HG03196 (cell line): ENCODE measurements at regions not wholly inside any gene's neighbourhood (a gene's known extent, or its start where the extent isn't known, plus 50 kb on each side); places are given as distances from the start of the nearest gene placed in this dataset.

Experiments used
- ATAC-seq: cut with Tn5 transposase; IDR thresholded peaks from one replicate; pipeline ENCODE4 v1.9.1; 2021; ENCODE audit not compliant: unreplicated experiment

DNA sequence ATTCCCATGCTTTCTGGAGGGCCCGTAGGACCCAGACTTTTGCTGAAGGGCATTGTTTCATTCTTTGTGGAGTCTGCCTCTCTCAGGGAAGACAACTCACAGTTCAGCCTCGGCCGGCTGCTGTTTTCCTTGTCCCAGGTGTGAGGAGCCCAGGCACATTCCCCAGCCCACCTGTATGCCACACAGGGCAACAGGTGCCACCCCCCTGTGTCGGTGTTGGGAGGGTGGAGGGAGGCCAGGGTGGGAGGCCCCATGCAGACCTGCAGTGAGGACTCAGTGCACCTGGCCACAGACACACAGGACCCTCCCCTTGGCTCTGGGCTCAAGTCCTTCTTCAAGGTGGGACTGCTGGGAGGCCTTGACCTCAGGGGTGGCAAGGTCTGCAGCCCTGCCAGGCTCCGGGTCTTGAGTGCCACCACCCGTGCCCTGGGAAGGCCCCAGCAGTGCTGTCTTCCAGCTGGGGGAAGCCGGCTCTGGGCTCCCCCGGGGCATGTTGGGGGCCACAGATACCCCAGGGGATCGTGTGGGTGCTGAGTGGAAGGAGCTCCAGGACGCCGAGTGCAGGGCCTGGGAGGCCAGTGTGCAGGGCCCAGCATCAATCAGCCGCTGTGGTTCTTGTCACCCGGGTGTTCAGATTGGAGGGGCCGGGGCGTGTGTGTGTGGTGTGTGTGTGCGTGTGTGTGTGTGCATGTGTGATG is 1286.1 kb downstream of the BRD1 start:
- ATAC-seq, result no peak

DNA sequence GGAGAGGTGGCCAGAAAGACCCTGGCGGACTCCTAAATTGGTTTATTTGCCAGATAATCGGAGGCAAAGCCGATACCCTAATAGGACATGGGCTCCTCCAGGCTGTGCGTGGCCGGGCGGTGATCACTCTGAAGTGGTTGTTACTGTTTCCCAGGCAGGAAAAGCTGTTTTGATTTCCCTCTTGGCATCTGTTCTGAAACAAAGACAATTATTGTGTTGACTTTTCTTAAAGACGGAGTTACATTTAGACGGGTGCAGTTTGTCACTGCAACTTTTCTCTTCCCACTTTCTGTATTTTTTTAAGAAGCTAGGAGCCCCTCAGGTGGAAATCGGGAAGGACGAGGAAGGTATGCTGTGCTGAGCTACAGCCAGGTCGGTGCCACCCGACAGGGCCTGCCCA is 1288.4 kb downstream of the BRD1 start:
- ATAC-seq, result no peak

DNA sequence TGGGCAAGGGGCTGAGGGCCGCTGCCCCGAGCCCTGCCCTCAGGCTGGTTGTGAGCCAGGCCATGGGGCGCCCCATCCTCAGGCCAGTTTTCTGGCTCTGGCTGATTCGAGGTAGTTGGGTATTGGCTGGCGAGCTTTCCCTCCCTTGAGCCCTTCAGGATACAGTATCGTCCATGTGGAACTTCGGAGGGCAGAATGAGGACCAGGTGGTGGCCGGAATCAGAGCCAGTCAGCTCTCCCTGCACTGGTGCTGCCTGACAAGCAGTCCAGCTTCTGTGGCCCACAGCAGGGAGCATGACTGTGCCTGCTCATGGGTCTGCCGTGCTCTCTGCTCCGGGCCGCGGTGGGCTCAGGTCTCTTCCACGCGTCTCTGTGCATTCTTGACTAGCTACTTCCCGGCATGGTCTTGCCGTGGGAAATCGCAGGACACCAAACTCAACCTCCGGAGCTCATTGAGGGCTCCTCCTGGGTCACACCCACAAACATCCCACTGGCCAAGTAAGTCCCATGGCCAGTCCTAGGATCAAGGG is 1289.3 kb downstream of the BRD1 start:
- no peak for ATAC-seq

DNA sequence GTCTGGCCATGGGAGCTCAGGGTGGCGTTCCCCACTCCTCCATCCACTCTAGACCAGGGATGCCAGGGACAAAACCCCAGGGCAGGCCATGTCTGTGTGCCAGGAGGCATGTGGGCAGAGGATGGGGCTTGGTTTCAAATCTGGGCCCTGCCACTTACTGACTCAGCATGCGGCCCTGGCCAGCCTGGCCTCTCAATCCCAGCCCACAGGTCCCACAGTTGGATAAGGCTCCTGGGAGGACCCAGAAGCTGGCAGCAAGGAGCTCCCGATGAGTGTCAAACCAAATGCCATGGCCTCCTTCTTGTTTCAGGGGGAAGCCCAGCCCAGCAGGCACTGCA is 1290.4 kb downstream of the BRD1 start:
- no peak for ATAC-seq

DNA sequence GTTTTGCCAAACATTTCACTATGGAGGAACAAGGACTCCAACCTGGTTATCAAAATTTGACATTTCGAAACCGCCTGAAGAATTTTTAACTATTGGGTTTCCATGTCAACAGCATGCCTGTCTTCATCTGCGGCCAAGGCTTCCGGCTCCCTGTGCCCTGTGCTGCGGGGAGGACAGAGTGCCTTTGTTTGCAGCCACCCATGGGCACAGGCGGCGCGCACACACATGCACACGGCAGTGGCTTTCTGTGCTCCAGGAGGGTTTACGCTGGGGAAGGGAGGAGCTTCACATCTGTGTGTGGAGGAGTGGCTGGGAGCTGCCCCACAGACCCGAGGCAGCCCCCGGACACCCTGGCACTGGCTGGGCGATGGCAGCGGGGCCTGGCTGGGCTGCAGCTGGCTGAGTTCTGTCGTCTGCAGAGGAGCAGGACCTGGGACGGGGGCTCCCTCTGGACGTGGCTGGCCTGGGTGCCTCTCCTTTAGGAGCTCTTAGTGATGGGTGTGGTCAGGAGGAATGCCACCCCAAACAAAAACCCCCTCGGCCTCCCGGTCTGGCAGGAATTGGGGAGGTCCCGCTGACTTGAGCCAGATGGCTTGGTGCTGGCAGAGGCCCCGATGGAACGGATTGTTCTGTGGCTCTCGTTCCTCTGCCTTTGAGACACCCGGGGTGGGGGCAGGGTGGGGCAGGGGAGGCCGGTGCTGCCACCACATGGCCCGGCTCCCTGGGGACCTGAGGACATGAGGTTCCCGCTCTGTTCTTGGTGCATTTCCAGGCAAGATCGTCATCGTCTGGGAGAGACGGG is 1290.9 kb downstream of the BRD1 start:
- ATAC-seq, result no peak

GRCh38 chr22:48535868-48536540 is 1291.7 kb downstream of the BRD1 start:
- ATAC-seq, result no peak

GRCh38 chr22:48534395-48534958 is 1293.2 kb downstream of the BRD1 start:
- ATAC-seq, result no peak

DNA sequence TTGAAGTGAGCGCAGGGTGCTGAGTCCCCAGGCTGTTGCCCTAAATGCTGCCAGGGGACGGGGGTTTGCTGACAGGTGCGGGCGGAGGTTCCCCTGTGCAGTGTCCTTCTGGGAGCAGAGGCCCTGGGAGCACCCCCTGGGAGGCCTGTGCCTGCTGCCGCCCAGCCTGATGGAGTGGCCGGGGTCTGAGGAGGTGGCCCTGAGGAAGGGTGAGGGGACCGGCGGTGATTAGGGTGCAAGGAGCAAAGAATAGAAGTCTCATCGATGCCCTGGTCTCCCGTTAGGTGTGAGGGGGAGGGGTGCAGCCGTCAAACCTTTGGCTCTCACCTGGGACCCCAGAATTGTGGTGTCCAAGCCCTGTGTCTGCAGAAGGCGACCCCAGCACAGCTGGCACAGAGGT is 1294.7 kb downstream of the BRD1 start:
- ATAC-seq, result no peak

GRCh38 chr22:48531761-48532435 is 1295.8 kb downstream of the BRD1 start:
- no peak for ATAC-seq

- no peak for ATAC-seq
Observed at GRCh38 chr22:48531108-48531507, 1296.6 kb downstream of the BRD1 start.

DNA sequence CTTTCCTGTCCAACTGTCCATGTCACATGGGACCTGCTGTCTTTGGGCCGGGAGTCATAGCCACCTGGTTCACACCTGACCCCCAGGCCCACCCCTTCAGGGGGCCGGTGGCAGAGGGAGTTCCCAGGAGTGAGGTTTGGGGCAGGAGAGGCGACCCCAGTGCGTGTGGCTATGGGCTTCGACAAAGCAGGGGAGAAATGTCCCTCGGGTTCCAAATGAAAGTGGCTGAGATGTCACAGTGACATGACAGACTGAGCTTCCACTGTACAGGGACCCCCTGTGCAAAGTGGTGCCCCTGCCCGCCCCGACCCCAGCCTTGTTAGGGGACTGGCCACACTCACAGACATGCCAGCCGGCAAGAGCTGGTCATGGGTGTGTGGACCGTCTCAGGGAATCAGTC is 1297.0 kb downstream of the BRD1 start:
- ATAC-seq, result no peak

GRCh38 chr22:48528221-48528915 is 1299.3 kb downstream of the BRD1 start:
- no peak for ATAC-seq

GRCh38 chr22:48523761-48524160 is 1303.9 kb downstream of the BRD1 start:
- no peak for ATAC-seq

DNA sequence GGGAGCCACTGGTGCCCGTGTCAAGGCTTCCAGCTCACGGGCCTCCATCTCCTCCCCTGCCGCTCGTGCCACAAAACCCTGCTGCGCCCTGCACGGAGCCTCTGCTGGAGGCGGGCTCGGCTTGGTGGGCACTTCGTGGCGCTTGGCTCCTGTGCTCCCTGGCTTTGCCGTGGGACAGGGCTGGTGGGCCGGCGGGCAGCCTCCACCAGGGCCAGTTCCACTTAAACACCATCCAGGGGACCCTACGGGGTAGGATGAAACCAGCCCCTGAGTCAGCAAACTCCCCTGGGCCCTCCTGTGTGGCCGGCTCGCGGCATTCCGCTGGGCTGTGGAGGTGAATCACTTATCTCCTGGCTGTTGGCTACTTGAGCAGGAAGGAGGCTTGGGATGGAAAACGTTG is 1304.6 kb downstream of the BRD1 start:
- ATAC-seq, result no peak

GRCh38 chr22:48522271-48522670 is 1305.4 kb downstream of the BRD1 start:
- ATAC-seq, result no peak

- no peak for ATAC-seq
Observed at GRCh38 chr22:48520884-48521588, 1306.6 kb downstream of the BRD1 start.

GRCh38 chr22:48520207-48520606 is 1307.5 kb downstream of the BRD1 start:
- ATAC-seq, result no peak

- ATAC-seq, result no peak
Observed at GRCh38 chr22:48517039-48518030, 1310.3 kb downstream of the BRD1 start.

DNA sequence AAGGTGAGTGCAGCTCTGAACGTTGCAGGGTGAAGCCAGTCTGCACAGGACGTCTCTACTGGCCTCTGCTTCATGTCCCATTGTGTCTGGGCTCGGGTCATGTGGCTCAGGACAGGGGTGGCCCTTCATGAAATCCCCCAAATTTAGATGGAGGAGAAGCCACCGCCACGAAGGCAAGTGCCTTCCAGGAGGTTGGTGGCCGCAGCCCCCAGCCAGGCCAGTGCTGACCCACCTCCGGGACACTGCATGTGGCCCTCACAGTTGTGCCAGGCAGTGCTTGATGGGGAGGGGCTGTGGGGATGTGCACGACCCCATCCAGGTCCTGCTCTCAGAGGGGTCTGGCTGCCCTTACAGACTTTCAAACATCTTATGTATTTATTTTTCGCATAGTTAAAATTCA is 1311.1 kb downstream of the BRD1 start:
- ATAC-seq, result no peak
